ENCODE measurements at regions not wholly inside any gene's neighbourhood (a gene's known extent, or its start where the extent isn't known, plus 50 kb on each side); places are given as distances from the start of the nearest gene placed in this dataset.
A peak's percentile ranks its signal among the peaks of the same experiment; 100 is the strongest.

- Histone ChIP-seq H4K20me1 (no peaks in the 10 kb centered on the region), H3K4me2 (no peak overlapping the region), H3K27ac (no peak overlapping the region), H3K4me3 (no peak overlapping the region), H3K36me3 (no peaks in the 10 kb centered on the region), H3K9ac (no peak overlapping the region), H3K9me3 (replicated peaks in 1 of 11) (no peaks in the 10 kb centered on the region), H3K27me3 (no peaks in the 10 kb centered on the region), H3K4me1 (no peaks in the 10 kb centered on the region)
- no peak for TF ChIP-seq Cebpa-rat (IDR thresholded peaks at IDR 0.05)
Measured at GRCh38 chr9:7246917-7247522, 489.2 kb downstream of the KDM4C start.

GRCh38 chr9:7245976-7246580 is 488.3 kb downstream of the KDM4C start:
- no peaks in the 10 kb centered on the region for H3K27me3 ChIP-seq
- peaks cover 0 to 2% (median 0%) of the 10 kb centered on the region in 11 experiments; a peak in 2 of 22 replicates for H3K9me3 ChIP-seq (replicated peaks in 1 of 11)
- no peaks in the 10 kb centered on the region for H4K20me1 ChIP-seq

GRCh38 chr9:7243838-7244237 is 486.1 kb downstream of the KDM4C start:
- Histone ChIP-seq H3K4me1 (no peaks in the 10 kb centered on the region), H3K9ac (no peak overlapping the region), H3K9me3 (replicated peaks in 1 of 11) (peaks cover 5 to 17% (median 8%) of the 10 kb centered on the region in 11 experiments; a peak in 14 of 22 replicates), H3K27me3 (no peaks in the 10 kb centered on the region), H3K4me2 (no peak overlapping the region), H4K20me1 (no peaks in the 10 kb centered on the region), H3K36me3 (no peaks in the 10 kb centered on the region), H3K27ac (no peak overlapping the region), H3K4me3 (no peak overlapping the region)
- no peak for TF ChIP-seq Cebpa-rat (IDR thresholded peaks at IDR 0.05)

More at GRCh38 chr9:7245976-7246580, 488.3 kb downstream of the KDM4C start:
- H3K9ac ChIP-seq = no peak overlapping the region
- no peaks in the 10 kb centered on the region for H3K36me3 ChIP-seq
- H3K27ac ChIP-seq = no peak overlapping the region
- no peak overlapping the region for H3K4me3 ChIP-seq
- H3K4me1 ChIP-seq = no peaks in the 10 kb centered on the region
- no peak overlapping the region for H3K4me2 ChIP-seq
- no peak for TF ChIP-seq Cebpa-rat (IDR thresholded peaks at IDR 0.05)

- peaks cover 5 to 17% (median 8%) of the 10 kb centered on the region in 11 experiments; a peak in 14 of 22 replicates for H3K9me3 ChIP-seq (replicated peaks in 1 of 11)
- no peak overlapping the region for H3K4me2 ChIP-seq
- H3K9ac ChIP-seq = no peak overlapping the region
- TF ChIP-seq Cebpa-rat (IDR thresholded peaks at IDR 0.05) = no peak
- peaks cover 0 to 10% (median 7%) of the 10 kb centered on the region in 10 experiments; a peak in 6 of 20 replicates for H3K4me1 ChIP-seq
- H3K4me3 ChIP-seq = no peak overlapping the region
- H4K20me1 ChIP-seq = no peaks in the 10 kb centered on the region
- H3K27ac ChIP-seq = no peak overlapping the region
- H3K36me3 ChIP-seq = no peaks in the 10 kb centered on the region
- no peaks in the 10 kb centered on the region for H3K27me3 ChIP-seq
Measured at GRCh38 chr9:7242126-7242525, 484.4 kb downstream of the KDM4C start.

GRCh38 chr9:7241694-7242093 is 483.9 kb downstream of the KDM4C start:
- H3K4me3 ChIP-seq = no peak overlapping the region
- no peaks in the 10 kb centered on the region for H3K36me3 ChIP-seq
- H3K4me1 ChIP-seq = peaks cover 0 to 10% (median 7%) of the 10 kb centered on the region in 10 experiments; a peak in 6 of 20 replicates
- H3K9ac ChIP-seq = no peak overlapping the region
- H3K9me3 ChIP-seq (replicated peaks in 1 of 11) = peaks cover 5 to 17% (median 8%) of the 10 kb centered on the region in 11 experiments; a peak in 14 of 22 replicates
- H3K27ac ChIP-seq = no peak overlapping the region
- TF ChIP-seq Cebpa-rat (IDR thresholded peaks at IDR 0.05) = no peak
- no peak overlapping the region for H3K4me2 ChIP-seq
- no peaks in the 10 kb centered on the region for H4K20me1 ChIP-seq
- H3K27me3 ChIP-seq = no peaks in the 10 kb centered on the region

GRCh38 chr9:7240569-7241311 is 483.0 kb downstream of the KDM4C start:
- peaks cover 5 to 17% (median 8%) of the 10 kb centered on the region in 11 experiments; a peak in 14 of 22 replicates for H3K9me3 ChIP-seq (replicated peaks in 1 of 11)
- H3K36me3 ChIP-seq = no peaks in the 10 kb centered on the region
- H3K4me2 ChIP-seq = no peak overlapping the region
- no peaks in the 10 kb centered on the region for H3K27me3 ChIP-seq
- H3K9ac ChIP-seq = no peak overlapping the region
- H3K4me1 ChIP-seq = peaks cover 0 to 10% (median 7%) of the 10 kb centered on the region in 10 experiments; a peak in 6 of 20 replicates
- H3K27ac ChIP-seq = no peak overlapping the region
- H3K4me3 ChIP-seq = no peak overlapping the region
- H4K20me1 ChIP-seq = no peaks in the 10 kb centered on the region
- no peak for TF ChIP-seq Cebpa-rat (IDR thresholded peaks at IDR 0.05)

- Histone ChIP-seq H3K9ac (no peak overlapping the region), H3K27me3 (no peaks in the 10 kb centered on the region), H3K9me3 (replicated peaks in 1 of 11) (peaks cover 5 to 17% (median 8%) of the 10 kb centered on the region in 11 experiments; a peak in 14 of 22 replicates), H3K4me2 (no peak overlapping the region), H3K27ac (no peak overlapping the region), H3K36me3 (no peaks in the 10 kb centered on the region), H3K4me3 (no peak overlapping the region), H4K20me1 (no peaks in the 10 kb centered on the region), H3K4me1 (peaks cover 0 to 10% (median 7%) of the 10 kb centered on the region in 10 experiments; a peak in 6 of 20 replicates)
- TF ChIP-seq Cebpa-rat (IDR thresholded peaks at IDR 0.05) = no peak
Measured at GRCh38 chr9:7239708-7240107, 481.9 kb downstream of the KDM4C start.

- no peak for TF ChIP-seq Cebpa-rat (IDR thresholded peaks at IDR 0.05)
- Histone ChIP-seq H3K9ac (no peak overlapping the region), H3K4me3 (no peak overlapping the region), H3K9me3 (replicated peaks in 1 of 11) (peaks cover 5 to 17% (median 8%) of the 10 kb centered on the region in 11 experiments; a peak in 14 of 22 replicates), H3K36me3 (no peaks in the 10 kb centered on the region), H3K4me1 (peaks cover 0 to 10% (median 7%) of the 10 kb centered on the region in 10 experiments; a peak in 6 of 20 replicates), H3K4me2 (peak overlapping the region in 8 of 11 experiments; percentile 0 to 36 (median 14); a peak in 7 of 22 replicates), H3K27me3 (no peaks in the 10 kb centered on the region), H4K20me1 (no peaks in the 10 kb centered on the region), H3K27ac (no peak overlapping the region)
Measured at GRCh38 chr9:7238247-7238637, 480.5 kb downstream of the KDM4C start.

Measured in BLaER1 treated with 17β-estradiol and CSF1 and Interleukin-3, amounts not matched to agents 10 nM and 100 nM (cell line).